ENCODE measurements at regions not wholly inside any gene's neighbourhood (a gene's known extent, or its start where the extent isn't known, plus 50 kb on each side); places are given as distances from the start of the nearest gene placed in this dataset.

DNA sequence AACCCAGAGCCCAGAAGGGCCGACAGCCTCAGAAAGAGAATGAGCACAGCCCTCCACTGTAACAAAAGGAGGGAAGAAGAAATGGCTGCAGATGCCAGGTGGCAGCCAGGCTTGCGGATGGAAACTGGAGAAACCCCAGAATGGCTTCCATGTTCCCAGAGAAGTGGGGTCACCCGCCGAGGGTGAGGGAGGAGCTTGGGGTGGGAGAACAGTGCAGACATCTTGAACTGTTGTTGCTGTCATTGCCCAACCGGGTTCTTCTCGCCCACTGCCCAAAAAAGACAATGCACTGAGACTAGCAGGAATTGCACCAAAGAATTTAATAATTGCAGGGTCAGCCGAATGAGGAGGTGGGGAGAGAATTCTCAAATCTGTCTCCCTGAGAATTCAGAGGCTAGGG, 223.2 kb upstream of the RAB6C start:
- Histone ChIP-seq H3K79me2 (ENCODE audit: low read length) (no peaks in the 10 kb centered on the region), H4K20me1 (ENCODE audit: insufficient read depth, low read length) (no peaks in the 10 kb centered on the region), H3K36me3 (replicated peaks; ENCODE audit: low read depth, low read length) (no peaks in the 10 kb centered on the region), H3K9me3 (ENCODE audit: insufficient read depth, low read length) (no peaks in the 10 kb centered on the region), H3K4me2 (ENCODE audit: low read length) (no peak overlapping the region), H2AFZ (ENCODE audit: low read depth, low read length) (no peak overlapping the region), H3K4me1 (ENCODE audit: low read length) (peaks cover 17% of the 10 kb centered on the region), H3K4me3 (ENCODE audit: low read length) (no peak overlapping the region), H3K9ac (ENCODE audit: low read length) (no peak overlapping the region), H3K27ac (ENCODE audit: low read length) (no peak overlapping the region), H3K27me3 (ENCODE audit: low read depth, low read length) (peaks cover 3% of the 10 kb centered on the region; the same call in 1 of the 2 replicates)
- TF ChIP-seq, protein P1, sequence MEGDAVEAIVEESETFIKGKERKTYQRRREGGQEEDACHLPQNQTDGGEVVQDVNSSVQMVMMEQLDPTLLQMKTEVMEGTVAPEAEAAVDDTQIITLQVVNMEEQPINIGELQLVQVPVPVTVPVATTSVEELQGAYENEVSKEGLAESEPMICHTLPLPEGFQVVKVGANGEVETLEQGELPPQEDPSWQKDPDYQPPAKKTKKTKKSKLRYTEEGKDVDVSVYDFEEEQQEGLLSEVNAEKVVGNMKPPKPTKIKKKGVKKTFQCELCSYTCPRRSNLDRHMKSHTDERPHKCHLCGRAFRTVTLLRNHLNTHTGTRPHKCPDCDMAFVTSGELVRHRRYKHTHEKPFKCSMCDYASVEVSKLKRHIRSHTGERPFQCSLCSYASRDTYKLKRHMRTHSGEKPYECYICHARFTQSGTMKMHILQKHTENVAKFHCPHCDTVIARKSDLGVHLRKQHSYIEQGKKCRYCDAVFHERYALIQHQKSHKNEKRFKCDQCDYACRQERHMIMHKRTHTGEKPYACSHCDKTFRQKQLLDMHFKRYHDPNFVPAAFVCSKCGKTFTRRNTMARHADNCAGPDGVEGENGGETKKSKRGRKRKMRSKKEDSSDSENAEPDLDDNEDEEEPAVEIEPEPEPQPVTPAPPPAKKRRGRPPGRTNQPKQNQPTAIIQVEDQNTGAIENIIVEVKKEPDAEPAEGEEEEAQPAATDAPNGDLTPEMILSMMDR (IDR thresholded peaks at IDR 0.05; ENCODE audit: low read depth, low read length), result no peak
- no peak for TF ChIP-seq EZH2phosphoT487 (IDR thresholded peaks at IDR 0.05; ENCODE audit: low read depth)

DNA sequence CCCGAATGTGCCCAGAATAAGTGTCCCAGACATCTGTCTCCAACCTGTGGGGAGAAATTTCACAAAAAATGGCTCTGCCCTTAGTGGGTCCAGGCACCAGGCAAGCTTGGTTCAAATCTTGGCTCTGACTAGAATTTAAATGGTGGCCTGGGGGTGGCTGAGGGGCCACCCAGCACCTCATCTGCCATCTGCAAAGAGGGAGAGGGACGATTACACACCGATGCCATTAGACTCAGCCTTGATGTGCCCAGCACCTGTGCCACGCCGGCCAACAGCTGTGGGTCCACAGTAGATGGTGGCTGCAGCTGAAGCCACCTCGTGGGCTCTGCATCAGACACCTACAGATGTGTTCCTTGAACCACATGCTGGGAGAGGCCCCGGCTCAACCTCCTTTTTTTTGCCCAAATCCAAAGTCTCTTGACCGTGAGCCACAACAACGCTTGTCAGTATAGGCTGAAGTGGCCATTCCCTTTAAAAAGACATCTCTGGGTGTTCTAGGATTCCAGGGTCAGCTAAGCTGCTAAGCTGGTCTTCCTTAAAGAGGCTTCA, 222.0 kb upstream of the RAB6C start:
- Histone ChIP-seq H2AFZ (ENCODE audit: low read depth, low read length) (no peak overlapping the region), H3K4me1 (ENCODE audit: low read length) (peaks cover 6% of the 10 kb centered on the region), H3K9ac (ENCODE audit: low read length) (no peak overlapping the region), H3K4me3 (ENCODE audit: low read length) (no peak overlapping the region), H3K4me2 (ENCODE audit: low read length) (no peak overlapping the region), H3K27me3 (ENCODE audit: low read depth, low read length) (peaks cover 3% of the 10 kb centered on the region; the same call in 1 of the 2 replicates), H4K20me1 (ENCODE audit: insufficient read depth, low read length) (no peaks in the 10 kb centered on the region), H3K79me2 (ENCODE audit: low read length) (no peaks in the 10 kb centered on the region), H3K27ac (ENCODE audit: low read length) (no peak overlapping the region), H3K36me3 (replicated peaks; ENCODE audit: low read depth, low read length) (no peaks in the 10 kb centered on the region), H3K9me3 (ENCODE audit: insufficient read depth, low read length) (no peaks in the 10 kb centered on the region)
- no peak for TF ChIP-seq EZH2phosphoT487 (IDR thresholded peaks at IDR 0.05; ENCODE audit: low read depth)
- TF ChIP-seq, protein P1 (IDR thresholded peaks at IDR 0.05; ENCODE audit: low read depth, low read length), result no peak

DNA sequence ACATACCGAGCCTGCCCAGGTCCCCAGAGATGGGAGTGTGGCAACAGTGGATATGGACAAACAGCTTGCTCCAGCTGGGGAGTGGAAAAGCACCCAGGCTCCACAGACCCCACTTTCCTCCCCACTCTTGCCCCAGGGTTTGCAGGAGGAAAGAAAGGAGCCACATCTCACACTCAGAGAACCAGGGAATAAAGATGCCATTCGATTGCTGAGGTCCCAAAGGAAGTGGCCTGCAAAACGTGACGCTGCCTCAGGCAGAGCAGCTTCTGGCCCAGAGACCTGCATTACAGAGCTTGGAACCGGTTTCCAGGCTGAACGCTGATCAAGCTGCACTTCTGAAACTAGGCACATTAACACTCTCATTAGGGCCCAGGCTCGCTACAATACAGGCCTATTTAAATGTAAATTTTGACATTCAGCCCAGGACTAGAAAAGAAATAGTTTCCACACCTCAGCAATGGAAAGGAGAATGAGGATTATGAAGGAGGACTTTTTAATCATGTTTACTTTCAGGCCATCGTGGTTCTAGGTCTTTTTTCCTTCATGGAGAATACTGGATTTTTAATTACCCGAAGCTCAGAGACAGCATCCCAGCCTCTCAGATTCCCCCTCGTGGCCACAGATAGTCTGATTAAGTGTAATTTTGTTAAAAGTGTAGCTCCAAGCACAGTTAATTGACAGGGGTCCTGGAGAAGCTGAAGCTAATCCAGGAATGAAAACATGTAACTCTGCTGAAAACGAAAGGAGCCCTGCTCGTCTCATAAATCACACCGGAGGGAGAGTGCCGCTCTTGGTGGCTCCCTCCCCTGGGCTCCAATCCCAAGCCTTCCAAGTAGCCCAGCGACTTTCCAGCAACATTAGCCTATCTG, 221.3 kb upstream of the RAB6C start:
- TF ChIP-seq, protein P1 (IDR thresholded peaks at IDR 0.05; ENCODE audit: low read depth, low read length), result no peak
- no peak for TF ChIP-seq EZH2phosphoT487 (IDR thresholded peaks at IDR 0.05; ENCODE audit: low read depth)
- H3K27ac ChIP-seq (ENCODE audit: low read length), result no peak overlapping the region

DNA sequence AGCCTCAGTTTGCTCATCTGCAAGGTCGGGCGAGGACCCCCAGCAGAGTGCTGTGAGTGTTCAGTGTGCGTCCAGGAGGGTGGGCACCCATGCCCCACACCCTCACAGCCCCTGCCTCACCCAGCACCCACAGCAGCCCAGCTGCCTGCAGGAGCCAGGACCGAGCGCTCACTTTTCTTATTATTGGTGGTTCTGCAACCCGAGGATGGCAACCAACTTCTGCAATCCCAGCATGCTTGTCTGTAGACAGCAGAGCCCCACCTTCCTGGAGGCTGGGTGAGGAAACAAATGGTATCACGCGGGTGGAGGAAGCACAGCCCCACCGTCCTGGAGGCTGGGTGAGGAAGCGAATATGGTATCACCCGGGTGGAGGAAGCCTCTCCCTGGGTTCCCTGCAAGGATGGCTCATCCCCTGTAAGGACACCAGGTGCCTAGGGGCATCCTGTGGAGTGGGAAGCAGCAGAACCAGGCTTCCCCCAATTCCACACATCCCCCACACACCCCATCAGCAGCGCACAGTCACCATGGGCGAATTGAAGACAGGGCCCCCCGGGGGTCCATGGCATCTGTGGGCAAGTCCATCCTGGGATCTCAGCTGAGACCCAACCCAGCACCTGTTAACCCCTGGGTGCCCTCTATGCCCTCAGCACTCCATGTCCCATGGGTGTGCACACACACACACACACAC, 220.5 kb upstream of the RAB6C start:
- no peak overlapping the region for H2AFZ ChIP-seq (ENCODE audit: low read depth, low read length)
- H3K9ac ChIP-seq (ENCODE audit: low read length), result no peak overlapping the region
- peaks cover 3% of the 10 kb centered on the region; the same call in 1 of the 2 replicates for H3K27me3 ChIP-seq (ENCODE audit: low read depth, low read length)
- no peaks in the 10 kb centered on the region for H3K79me2 ChIP-seq (ENCODE audit: low read length)
- no peak overlapping the region for H3K4me2 ChIP-seq (ENCODE audit: low read length)
- H3K9me3 ChIP-seq (ENCODE audit: insufficient read depth, low read length), result no peaks in the 10 kb centered on the region
- H3K27ac ChIP-seq (ENCODE audit: low read length), result no peak overlapping the region
- no peak overlapping the region for H3K4me3 ChIP-seq (ENCODE audit: low read length)
- H3K4me1 ChIP-seq (ENCODE audit: low read length), result no peaks in the 10 kb centered on the region
- no peaks in the 10 kb centered on the region for H4K20me1 ChIP-seq (ENCODE audit: insufficient read depth, low read length)
- no peaks in the 10 kb centered on the region for H3K36me3 ChIP-seq (replicated peaks; ENCODE audit: low read depth, low read length)
- TF ChIP-seq, protein P1 (IDR thresholded peaks at IDR 0.05; ENCODE audit: low read depth, low read length), result no peak
- TF ChIP-seq EZH2phosphoT487 (IDR thresholded peaks at IDR 0.05; ENCODE audit: low read depth), result no peak

More for the DNA sequence above, 221.3 kb upstream of the RAB6C start:
- H3K27me3 ChIP-seq (ENCODE audit: low read depth, low read length), result peaks cover 3% of the 10 kb centered on the region; the same call in 1 of the 2 replicates
- no peaks in the 10 kb centered on the region for H3K4me1 ChIP-seq (ENCODE audit: low read length)
- no peaks in the 10 kb centered on the region for H3K36me3 ChIP-seq (replicated peaks; ENCODE audit: low read depth, low read length)
- H2AFZ ChIP-seq (ENCODE audit: low read depth, low read length), result no peak overlapping the region
- H3K4me3 ChIP-seq (ENCODE audit: low read length), result no peak overlapping the region
- no peaks in the 10 kb centered on the region for H3K9me3 ChIP-seq (ENCODE audit: insufficient read depth, low read length)
- no peak overlapping the region for H3K4me2 ChIP-seq (ENCODE audit: low read length)
- no peaks in the 10 kb centered on the region for H3K79me2 ChIP-seq (ENCODE audit: low read length)
- H3K9ac ChIP-seq (ENCODE audit: low read length), result no peak overlapping the region
- H4K20me1 ChIP-seq (ENCODE audit: insufficient read depth, low read length), result no peaks in the 10 kb centered on the region
